Myocyte (in vitro differentiated cells): ENCODE measurements at regions not wholly inside any gene's neighbourhood (a gene's known extent, or its start where the extent isn't known, plus 50 kb on each side); places are given as distances from the start of the nearest gene placed in this dataset.

Source experiments
- DNase-seq: peaks from one replicate; pipeline ENCODE4 v3.0.0-alpha.2; 2012; ENCODE audit warnings: low read depth

DNA sequence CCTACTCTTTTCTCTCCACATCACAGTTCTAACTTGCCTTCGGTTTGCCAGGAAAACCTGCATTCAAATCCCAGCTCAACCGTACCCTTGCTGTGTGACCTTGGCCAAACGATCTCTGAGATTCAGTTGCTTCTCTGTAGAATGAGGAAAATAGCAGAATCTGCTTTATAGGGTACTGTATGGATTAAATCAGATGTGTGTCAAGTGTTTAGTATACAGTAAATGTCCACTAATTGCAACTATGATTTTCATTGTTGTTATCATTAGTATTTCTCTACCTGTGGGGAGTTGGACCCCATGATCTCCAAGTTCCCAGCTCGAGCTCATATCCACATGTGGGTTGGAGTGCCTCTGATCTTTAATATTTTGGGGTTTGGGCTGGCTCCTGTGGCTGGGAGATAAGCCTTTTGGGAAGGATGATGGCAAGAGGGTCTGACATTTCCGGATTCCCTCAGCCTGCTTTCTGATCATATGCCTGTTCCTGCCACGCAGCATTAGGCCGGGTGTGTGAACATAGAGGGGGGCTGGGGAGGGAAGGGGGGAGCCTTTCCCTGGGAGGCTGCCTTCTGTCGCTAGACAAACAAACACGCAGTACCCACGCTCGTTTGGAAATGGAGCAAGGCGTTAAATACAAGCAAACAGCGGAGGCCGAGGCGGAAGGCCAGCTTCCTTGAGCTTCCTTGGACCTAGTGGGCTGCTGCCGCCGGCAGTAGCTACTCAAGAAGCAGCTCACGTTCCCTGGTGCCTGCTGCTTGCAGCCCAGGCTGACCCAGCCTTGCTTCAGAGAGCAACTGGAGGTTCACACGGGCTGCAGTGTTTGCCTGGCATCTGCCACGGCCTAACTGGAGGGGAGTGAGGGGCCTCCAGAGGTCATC, 213.5 kb upstream of the LHX5 start:
- DNase-seq = no peak

DNA sequence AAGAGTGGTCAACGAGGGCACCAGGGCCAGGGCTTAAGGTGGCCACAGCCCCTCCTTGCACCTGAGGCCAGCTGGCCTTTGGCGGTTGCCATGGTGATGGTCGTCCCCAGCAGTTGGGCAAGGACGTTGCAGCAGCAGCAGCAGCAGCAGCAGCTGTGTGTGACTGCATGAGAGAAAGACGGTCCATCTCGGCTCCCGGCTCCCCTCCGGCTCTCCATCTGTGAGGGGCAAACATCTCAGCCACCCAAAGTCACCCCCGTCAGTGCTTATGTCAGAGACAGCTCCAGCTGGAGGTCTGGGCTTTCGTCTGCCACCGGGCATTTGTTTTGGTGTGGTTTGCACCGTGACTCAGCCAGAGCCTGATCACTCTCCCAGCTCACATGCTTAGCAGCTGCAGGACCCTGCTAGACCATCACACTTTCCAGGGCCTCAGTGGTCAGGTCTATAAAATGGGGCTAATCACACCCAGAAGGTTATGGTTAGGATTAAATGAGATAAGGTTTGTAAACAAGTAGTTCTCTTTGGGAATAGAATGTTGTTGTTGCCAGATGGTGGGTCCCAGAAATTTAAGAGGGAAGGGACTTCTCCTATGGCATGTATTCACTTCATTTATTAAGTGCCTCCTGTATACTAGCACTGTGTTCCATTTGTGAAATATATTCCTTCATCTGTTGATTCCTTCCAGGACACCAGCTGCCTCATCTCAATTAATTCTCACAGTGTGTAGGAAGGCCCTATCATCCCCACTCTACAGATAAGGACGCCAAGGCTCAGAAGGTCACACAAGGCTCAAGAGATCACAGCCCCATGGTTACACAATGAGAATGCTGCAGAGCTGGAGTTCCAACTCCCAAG, 212.6 kb upstream of the LHX5 start:
- DNase-seq = peak; percentile 40

GRCh38 chr12:113683574-113683973, 211.9 kb upstream of the LHX5 start:
- DNase-seq = peak; percentile 7

GRCh38 chr12:113680868-113681267, 209.2 kb upstream of the LHX5 start:
- no peak for DNase-seq

DNA sequence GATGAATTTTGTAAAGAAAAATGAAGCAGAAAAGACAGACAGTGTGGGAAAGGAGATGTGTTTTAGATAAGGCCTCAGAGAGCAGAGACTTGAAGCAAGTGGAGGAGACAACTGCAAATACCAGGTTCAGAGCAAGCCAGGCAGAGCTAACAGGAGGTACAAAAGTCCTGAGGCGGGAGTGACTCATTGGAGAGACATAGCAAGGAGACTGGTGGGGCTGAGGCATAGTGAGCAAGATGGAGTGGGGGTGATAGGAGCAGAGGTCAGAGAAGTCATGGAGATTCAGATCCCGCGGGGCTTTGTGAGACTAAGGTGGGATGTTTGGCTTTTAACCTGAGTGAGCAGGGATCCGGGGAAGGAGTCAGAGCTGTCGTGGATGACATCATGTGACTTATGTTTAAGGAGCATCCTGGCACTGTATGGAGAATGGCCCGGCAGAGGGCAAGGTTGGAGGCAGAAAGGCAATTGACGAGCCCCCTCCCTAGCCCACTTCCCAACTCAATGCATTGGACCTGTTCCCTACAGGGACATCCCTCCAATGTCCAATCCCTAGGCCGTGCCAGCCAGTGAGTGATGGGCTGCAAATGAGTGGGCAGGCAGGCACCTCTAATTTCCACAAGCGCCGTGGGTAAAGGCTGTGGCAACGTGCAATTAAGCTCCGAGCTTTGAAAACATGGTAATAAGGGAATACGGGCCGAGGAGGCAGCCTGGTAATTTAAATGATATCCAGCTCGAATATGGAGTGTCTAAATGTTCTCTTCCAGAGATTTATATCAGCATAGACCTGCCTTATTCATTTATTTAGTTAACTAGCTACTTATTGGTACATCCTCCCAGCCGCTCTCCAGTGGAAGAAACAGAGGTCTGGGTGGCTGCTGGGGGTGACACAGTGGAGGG, 206.8 kb upstream of the LHX5 start:
- DNase-seq = no peak

DNA sequence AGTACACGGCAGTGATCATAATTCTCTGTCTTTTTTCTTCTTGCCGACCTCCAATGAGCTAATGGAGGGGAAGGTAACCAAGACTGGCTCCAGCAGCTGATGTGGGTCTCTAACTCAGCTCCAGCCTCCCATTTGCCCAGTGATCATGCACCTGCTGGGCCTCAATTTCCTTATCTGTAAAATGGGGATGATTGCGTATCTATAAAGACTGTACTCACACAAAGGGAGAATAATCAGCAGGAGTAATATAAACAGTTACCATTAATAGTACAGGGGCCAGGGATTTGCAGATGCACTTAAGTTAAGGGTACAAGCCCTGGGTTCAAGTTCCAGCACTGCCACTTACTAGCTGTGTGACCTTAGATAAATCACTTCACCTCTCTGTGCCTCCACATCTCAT, 204.9 kb upstream of the LHX5 start:
- DNase-seq = no peak

GRCh38 chr12:113676117-113676516, 204.4 kb upstream of the LHX5 start:
- no peak for DNase-seq

DNA sequence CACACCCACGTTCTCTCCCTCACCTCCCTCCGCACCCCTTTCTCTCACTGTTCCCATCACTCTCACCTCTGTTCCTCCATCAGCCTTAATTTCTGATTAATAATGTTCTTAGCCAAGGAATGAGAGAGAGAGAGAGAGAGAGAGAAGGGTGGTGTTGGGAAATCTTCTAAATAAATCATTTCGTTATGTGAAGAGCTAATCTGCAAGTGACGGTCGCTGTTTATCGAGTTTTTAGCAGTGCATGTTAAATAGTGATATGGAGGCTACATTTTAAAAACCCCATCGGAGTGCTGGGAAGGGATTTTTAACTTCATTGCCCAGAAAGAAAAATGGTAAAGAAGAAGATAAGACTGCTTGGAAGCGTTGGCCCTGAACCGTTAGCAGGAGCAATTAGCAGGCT, 203.3 kb upstream of the LHX5 start:
- no peak for DNase-seq

GRCh38 chr12:113674302-113674701, 202.6 kb upstream of the LHX5 start:
- no peak for DNase-seq

DNA sequence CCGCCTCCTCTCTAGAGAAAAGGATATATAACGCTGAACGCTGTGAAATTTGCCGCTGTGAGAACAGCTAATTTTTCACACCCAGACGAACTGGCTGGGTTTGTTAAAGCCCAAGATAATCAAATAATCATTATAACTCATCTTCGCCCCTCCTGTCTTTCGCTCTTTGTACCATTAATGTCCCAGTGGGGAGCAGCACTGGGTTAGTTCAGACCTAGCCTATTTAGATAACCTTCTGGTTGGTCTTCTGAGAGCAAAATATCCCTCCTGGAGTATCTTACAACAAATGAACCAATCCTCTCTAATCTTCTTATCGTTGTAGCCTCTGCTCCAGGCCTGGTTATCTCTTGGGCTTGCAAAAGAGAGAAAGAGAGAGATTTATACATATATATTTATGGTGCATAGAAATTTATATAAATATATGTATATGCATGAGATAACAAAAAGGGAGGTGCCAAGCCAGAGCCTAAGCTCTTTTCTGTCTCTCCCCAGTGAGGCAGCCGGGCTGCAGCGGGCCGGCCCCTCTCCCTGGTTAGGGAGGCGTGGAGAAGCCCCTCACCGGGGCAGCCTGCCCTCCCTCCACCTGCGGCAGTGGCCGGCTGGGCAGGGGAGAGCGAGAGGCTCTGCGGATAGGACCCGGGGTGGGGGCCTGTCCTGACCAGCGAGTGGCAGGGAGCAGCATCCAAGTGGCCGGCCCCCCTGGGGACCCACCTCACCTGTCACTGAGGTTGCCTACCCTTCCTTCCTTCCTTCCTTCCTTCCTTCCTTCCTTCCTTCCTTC, 202.0 kb upstream of the LHX5 start:
- no peak for DNase-seq

DNA sequence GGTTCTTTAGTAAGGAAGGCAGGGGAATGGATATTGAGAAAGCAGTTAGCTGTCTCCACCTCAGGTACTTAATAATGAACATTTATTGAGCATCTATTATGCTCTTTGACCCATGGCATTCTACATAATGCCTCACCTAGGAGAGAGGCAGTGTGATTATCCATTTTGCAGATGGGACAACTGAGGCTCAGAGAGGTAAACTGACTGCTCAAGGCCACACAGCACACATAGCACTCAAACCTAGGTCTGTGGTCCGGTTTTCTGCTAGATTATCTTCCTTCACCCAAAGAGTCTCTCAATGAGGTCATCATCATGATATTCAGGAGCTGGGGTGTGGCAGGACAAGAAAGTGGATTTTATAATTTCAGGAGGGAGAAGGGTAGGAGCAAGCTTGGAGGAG, 199.1 kb upstream of the LHX5 start:
- DNase-seq = no peak

DNA sequence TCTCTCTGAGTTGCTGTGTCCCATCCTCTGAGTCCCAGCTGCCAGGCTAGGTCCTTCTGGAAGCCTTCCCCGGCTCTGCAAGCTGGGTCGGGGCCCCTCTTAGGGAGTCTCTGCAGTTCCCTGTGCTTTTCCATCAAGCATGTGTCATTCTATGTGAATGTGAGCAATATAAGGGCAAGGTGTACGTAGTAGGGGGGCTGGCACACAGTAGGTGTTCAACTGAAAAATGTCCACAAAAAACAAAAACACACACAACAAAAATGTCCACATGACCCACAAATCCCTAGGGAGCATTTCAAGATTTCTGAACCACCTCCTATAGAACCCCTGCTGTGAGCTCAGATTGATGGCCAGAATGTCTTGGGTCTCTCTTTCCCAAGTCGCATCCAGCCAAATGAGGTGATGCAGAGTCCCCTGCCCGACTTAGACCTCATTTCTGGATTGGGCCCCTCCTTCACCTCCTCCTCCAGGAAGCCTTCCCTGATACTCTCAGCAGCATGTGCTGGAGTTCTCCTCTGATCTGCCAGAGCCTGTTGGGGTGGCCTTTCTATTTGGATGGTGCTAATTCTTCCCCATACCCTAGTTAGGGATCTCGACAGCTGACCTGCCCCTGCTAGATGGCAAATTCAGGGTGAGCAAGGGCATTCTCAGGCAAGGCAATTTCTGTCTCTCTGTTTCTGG, 196.1 kb upstream of the LHX5 start:
- DNase-seq = no peak

GRCh38 chr12:113667095-113667494, 195.4 kb upstream of the LHX5 start:
- DNase-seq = no peak

DNA sequence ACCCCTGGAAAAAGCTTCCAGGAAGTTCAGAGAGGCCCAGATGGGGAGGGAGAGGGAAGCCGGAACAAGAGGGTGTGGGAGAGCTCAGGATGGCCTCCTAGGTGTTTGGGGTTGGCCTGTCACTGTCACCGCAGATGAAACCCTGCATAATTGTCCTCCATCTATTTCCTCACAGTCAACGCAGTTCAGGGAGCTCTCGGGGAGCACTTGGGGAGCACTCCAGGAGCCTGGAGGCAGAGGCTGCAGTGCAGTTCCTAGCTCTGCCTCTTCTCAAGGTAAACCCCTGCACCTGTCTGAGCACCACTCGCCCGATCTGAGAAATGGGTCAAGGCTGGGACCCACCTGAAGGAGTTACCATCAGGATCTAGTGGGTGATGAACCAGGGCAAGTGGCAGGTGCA, 194.6 kb upstream of the LHX5 start:
- no peak for DNase-seq

DNA sequence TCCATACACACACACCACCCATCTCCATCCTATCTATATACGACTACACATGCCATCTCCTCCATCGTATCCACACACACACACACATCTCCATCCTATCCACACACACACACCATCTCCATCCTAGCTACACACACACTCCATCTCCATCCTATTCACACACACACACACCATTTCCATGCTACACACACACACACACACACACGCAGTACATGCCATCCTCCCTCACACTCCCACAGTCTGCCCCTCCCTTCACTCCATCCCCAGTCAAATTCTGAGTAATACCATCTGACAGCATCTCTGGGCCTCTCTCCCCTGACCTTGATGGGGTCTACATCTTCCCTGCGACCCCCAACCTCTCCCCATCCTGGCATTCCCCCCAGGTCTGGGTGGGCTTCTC, 193.8 kb upstream of the LHX5 start:
- no peak for DNase-seq

DNA sequence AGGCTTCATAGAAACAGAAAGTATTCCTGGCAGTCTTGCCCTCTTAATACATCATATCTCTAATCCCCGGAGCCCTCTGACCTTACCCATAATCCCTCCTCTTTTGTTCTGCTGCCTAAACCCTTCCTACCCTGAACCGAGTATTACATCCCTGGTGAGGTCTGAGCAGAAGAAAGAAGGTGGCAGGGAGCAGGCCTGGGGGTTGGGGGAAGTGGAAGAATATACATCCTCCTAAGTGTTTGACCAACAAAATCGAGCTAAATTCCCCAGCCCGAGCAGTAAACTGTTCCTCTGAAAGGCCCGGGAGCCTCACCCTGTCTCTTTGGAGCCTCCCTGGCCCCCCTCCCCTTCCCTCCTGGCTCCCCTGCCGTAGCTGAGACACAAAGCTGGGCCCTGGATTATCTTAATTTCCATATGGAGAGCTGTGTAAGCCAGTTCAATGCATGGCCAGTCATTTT, 192.6 kb upstream of the LHX5 start:
- DNase-seq = no peak

DNA sequence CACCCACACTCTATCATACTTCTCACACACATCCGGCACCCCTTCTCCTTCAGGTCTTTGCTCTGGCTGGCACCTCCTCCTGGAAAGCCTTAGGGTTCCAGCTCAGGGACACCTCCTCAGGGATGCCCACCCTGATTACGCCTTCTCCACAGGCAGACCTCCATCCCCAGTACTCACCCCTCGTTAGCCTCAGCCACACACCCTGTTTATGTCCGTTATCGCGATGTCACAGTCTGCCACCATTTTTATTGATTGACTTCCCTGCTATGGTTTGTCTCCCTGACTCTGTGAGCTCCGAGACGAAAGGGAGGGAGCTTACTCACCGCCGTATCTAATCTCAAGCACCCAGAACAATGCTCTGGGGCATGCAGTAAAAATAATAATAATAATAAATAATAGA, 191.7 kb upstream of the LHX5 start:
- DNase-seq = no peak

- no peak for DNase-seq
These were observed 189.3 kb upstream of the LHX5 start for GRCh38 chr12:113660936-113661335.

- no peak for DNase-seq
These were observed 187.7 kb upstream of the LHX5 start for GRCh38 chr12:113659416-113659815.

DNA sequence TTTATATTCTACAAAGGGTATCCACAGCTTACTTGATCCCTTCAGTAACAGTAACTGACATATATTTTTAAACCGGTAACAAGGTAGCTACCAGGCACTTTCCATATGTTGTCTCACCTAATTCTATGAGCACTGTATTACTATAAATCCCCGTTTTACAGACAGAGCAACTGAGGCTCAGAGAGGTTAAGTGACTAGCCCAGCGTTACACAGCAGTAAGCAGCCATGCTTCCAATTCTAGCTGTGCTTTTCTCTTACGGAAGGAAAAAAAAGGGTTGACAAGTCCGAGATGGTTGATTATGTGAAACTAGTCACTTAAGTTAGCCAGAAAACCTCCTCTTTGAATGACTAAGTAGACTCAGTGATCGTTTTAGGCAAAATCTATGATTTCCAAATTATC, 187.3 kb upstream of the LHX5 start:
- no peak for DNase-seq
